ENCODE measurements at regions not wholly inside any gene's neighbourhood (a gene's known extent, or its start where the extent isn't known, plus 50 kb on each side); places are given as distances from the start of the nearest gene placed in this dataset.
"Not testable (repeated sequence)": the region's sequence is repeated elsewhere in the genome, so short reads cannot be mapped to it uniquely, and the experiment has no call there.

- DNase-seq = no peak
Measured at GRCh38 chr7:121560267-121560990, 164.3 kb upstream of the FAM3C start.

GRCh38 chr7:121558288-121558687, 162.2 kb upstream of the FAM3C start:
- DNase-seq = no peak

GRCh38 chr7:121557034-121557892, 161.2 kb upstream of the FAM3C start:
- DNase-seq = no peak

GRCh38 chr7:121555558-121555957, 159.4 kb upstream of the FAM3C start:
- no peak for DNase-seq

GRCh38 chr7:121547544-121548092, 151.5 kb upstream of the FAM3C start:
- DNase-seq = peak; percentile 58

GRCh38 chr7:121546632-121547543, 150.8 kb upstream of the FAM3C start:
- DNase-seq = no peak

- DNase-seq = no peak
Measured at GRCh38 chr7:121545418-121545817, 149.3 kb upstream of the FAM3C start.

- no peak for DNase-seq
Measured at GRCh38 chr7:121544726-121545125, 148.6 kb upstream of the FAM3C start.

- no peak for DNase-seq
Measured at GRCh38 chr7:121544238-121544637, 148.1 kb upstream of the FAM3C start.

GRCh38 chr7:121541457-121541856, 145.3 kb upstream of the FAM3C start:
- DNase-seq = no peak

- DNase-seq = no peak
Measured at GRCh38 chr7:121540138-121540537, 144.0 kb upstream of the FAM3C start.

GRCh38 chr7:121537031-121537430, 140.9 kb upstream of the FAM3C start:
- no peak for DNase-seq

- DNase-seq = no peak
Measured at GRCh38 chr7:121531175-121532070, 135.3 kb upstream of the FAM3C start.

GRCh38 chr7:121530227-121531174, 134.4 kb upstream of the FAM3C start:
- DNase-seq = peak; percentile 63

GRCh38 chr7:121529003-121529402, 132.9 kb upstream of the FAM3C start:
- DNase-seq = no peak

- not testable (repeated sequence) for DNase-seq
Measured at GRCh38 chr7:121526210-121526609, 130.1 kb upstream of the FAM3C start.

GRCh38 chr7:121525155-121525819, 129.2 kb upstream of the FAM3C start:
- DNase-seq = no peak

- no peak for DNase-seq
Measured at GRCh38 chr7:121521711-121522400, 125.7 kb upstream of the FAM3C start.

- no peak for DNase-seq
Measured at GRCh38 chr7:121520911-121521310, 124.8 kb upstream of the FAM3C start.

Data from CD4-positive, alpha-beta T cell treated with Interleukin-12 subunit alpha and Interleukin-12 subunit beta, for 1 hour (primary cell).